Suppressor macrophage treated with lipopolysaccharide for 4 hours (primary cell): ENCODE measurements at regions not wholly inside any gene's neighbourhood (a gene's known extent, or its start where the extent isn't known, plus 50 kb on each side); places are given as distances from the start of the nearest gene placed in this dataset.
"Not testable (repeated sequence)": the region's sequence is repeated elsewhere in the genome, so short reads cannot be mapped to it uniquely, and the experiment has no call there.

ENCODE experiments used
- DNase-seq: peaks from one replicate; pipeline ENCODE4 v3.0.0-alpha.2; 2020

- DNase-seq = no peak
Measured at GRCh38 chr22:22759371-22759770, 115.0 kb downstream of the GGTLC2 start.

GRCh38 chr22:22759889-22760546, 115.6 kb downstream of the GGTLC2 start:
- no peak for DNase-seq

GRCh38 chr22:22761606-22761962, 117.2 kb downstream of the GGTLC2 start:
- no peak for DNase-seq

- no peak for DNase-seq
Measured at GRCh38 chr22:22761963-22762772, 117.8 kb downstream of the GGTLC2 start.

GRCh38 chr22:22763512-22763911, 119.1 kb downstream of the GGTLC2 start:
- DNase-seq = no peak

- DNase-seq = no peak
Measured at GRCh38 chr22:22764085-22764484, 119.7 kb downstream of the GGTLC2 start.

- no peak for DNase-seq
Measured at GRCh38 chr22:22767876-22768602, 119.6 kb upstream of the IGLL5 start.

GRCh38 chr22:22768885-22769284, 118.7 kb upstream of the IGLL5 start:
- no peak for DNase-seq

GRCh38 chr22:22769434-22770279, 118.0 kb upstream of the IGLL5 start:
- DNase-seq = no peak

GRCh38 chr22:22770280-22770871, 117.2 kb upstream of the IGLL5 start:
- peak; percentile 63 for DNase-seq

GRCh38 chr22:22770881-22771280, 116.7 kb upstream of the IGLL5 start:
- no peak for DNase-seq

GRCh38 chr22:22771696-22772377, 115.8 kb upstream of the IGLL5 start:
- no peak for DNase-seq

- no peak for DNase-seq
Measured at GRCh38 chr22:22772396-22772795, 115.2 kb upstream of the IGLL5 start.

GRCh38 chr22:22772883-22773282, 114.7 kb upstream of the IGLL5 start:
- no peak for DNase-seq

GRCh38 chr22:22773427-22773826, 114.2 kb upstream of the IGLL5 start:
- DNase-seq = no peak

GRCh38 chr22:22773979-22774604, 113.5 kb upstream of the IGLL5 start:
- peak; percentile 66 for DNase-seq

GRCh38 chr22:22774762-22775161, 112.9 kb upstream of the IGLL5 start:
- not testable (repeated sequence) for DNase-seq

GRCh38 chr22:22776121-22776520, 111.5 kb upstream of the IGLL5 start:
- no peak for DNase-seq

GRCh38 chr22:22779213-22779612, 108.4 kb upstream of the IGLL5 start:
- DNase-seq = no peak

GRCh38 chr22:22783575-22783974, 104.0 kb upstream of the IGLL5 start:
- no peak for DNase-seq
